ENCODE measurements at regions not wholly inside any gene's neighbourhood (a gene's known extent, or its start where the extent isn't known, plus 50 kb on each side); places are given as distances from the start of the nearest gene placed in this dataset.

- Histone ChIP-seq H3K36me3 (ENCODE audit: insufficient read depth, low read length) (no peaks in the 10 kb centered on the region), H3K9me3 (ENCODE audit: low read length) (no peaks in the 10 kb centered on the region), H3K9me2 (ENCODE audit: insufficient read depth, low read length) (no peaks in the 10 kb centered on the region), H3K27ac (ENCODE audit: low read depth, low read length, poor library complexity, severe bottlenecking) (no peak overlapping the region), H3K4me1 (ENCODE audit: insufficient read depth, low read length, poor library complexity, severe bottlenecking) (peaks cover 5% of the 10 kb centered on the region), H3K79me2 (ENCODE audit: insufficient read depth, low read depth, low read length) (no peaks in the 10 kb centered on the region), H3K4me3 (ENCODE audit: low read depth, low read length, poor library complexity, severe bottlenecking) (no peak overlapping the region), H4K20me1 (ENCODE audit: insufficient read depth, low read length) (no peaks in the 10 kb centered on the region), H2AFZ (ENCODE audit: low read length) (no peak overlapping the region), H3K4me2 (ENCODE audit: low read length) (no peak overlapping the region)
- DNase-seq (ENCODE audit: low spot score) = no peak
- TF ChIP-seq EZH2phosphoT487 (IDR thresholded peaks at IDR 0.05; ENCODE audit: borderline replicate concordance, low read depth, low read length) (no peak), CTCF (conservative IDR thresholded peaks at IDR 0.05; ENCODE audit: low read length) (no peak)
- intact Hi-C loops (cut with micrococcal nuclease; ENCODE audit: unreplicated experiment) = no loop called here
- ChIA-PET POLR2A (interaction anchor here (0.7 to 0.8 kb wide), 2 partner anchors 11 to 19 kb away, joined by 3 read pairs; no protein-coding TSS in a partner anchor), CTCF (ENCODE audit: unreplicated experiment) (no interaction called here)
- BruUV-seq (replicated peaks) = no TSS peak
Measured at GRCh38 chr15:63444611-63445010, 59.8 kb upstream of the USP3 start.

DNA sequence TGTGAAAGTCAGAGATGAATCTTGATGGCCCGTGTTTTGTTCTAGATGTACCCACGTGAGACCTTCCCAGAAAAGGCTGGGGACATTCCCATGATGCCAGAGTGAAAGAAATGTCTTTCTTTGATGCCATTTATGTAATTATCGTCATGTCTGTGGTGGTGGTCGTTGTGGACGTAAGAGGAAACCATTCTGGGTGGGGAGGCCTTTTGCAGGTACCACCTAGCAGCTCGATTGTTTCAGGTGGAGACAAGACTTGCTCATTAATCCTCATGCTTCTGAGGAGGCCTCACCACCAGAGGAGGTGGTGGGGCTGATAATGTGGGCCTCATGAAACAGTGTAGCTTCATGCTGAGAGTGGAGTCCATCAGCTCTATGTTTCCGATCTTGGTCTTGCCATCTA lies 58.1 kb upstream of the USP3 start:
- Histone ChIP-seq H3K4me1 (ENCODE audit: insufficient read depth, low read length, poor library complexity, severe bottlenecking) (peaks cover 5% of the 10 kb centered on the region), H2AFZ (ENCODE audit: low read length) (no peak overlapping the region)
- CTCF ChIA-PET (ENCODE audit: unreplicated experiment) = no interaction called here

More for the DNA sequence above, 58.1 kb upstream of the USP3 start:
- no peak for DNase-seq (ENCODE audit: low spot score)
- Histone ChIP-seq H4K20me1 (ENCODE audit: insufficient read depth, low read length) (no peaks in the 10 kb centered on the region), H3K36me3 (ENCODE audit: insufficient read depth, low read length) (no peaks in the 10 kb centered on the region), H3K9me3 (ENCODE audit: low read length) (no peaks in the 10 kb centered on the region), H3K4me3 (ENCODE audit: low read depth, low read length, poor library complexity, severe bottlenecking) (no peak overlapping the region), H3K79me2 (ENCODE audit: insufficient read depth, low read depth, low read length) (no peaks in the 10 kb centered on the region), H3K4me2 (ENCODE audit: low read length) (no peak overlapping the region), H3K27ac (ENCODE audit: low read depth, low read length, poor library complexity, severe bottlenecking) (no peak overlapping the region), H3K9me2 (ENCODE audit: insufficient read depth, low read length) (no peaks in the 10 kb centered on the region)
- no TSS peak for BruUV-seq (replicated peaks)
- TF ChIP-seq EZH2phosphoT487 (IDR thresholded peaks at IDR 0.05; ENCODE audit: borderline replicate concordance, low read depth, low read length) (no peak), CTCF (conservative IDR thresholded peaks at IDR 0.05; ENCODE audit: low read length) (no peak)
- intact Hi-C loops (cut with micrococcal nuclease; ENCODE audit: unreplicated experiment) = no loop called here
- POLR2A ChIA-PET = interaction anchor here (1.6 to 2.1 kb wide), 2 partner anchors 17 to 105 kb away, joined by 3 to 10 read pairs; no protein-coding TSS in a partner anchor

All from OCI-LY7 (cell line).